D721Med (cell line): ENCODE measurements at regions not wholly inside any gene's neighbourhood (a gene's known extent, or its start where the extent isn't known, plus 50 kb on each side); places are given as distances from the start of the nearest gene placed in this dataset.

Experiments
- DNase-seq: peaks from one replicate; pipeline ENCODE4 v3.0.0; 2011; ENCODE audit warnings: low spot score; ENCODE audit not compliant: insufficient read length
- FAIRE-seq: peaks from 2 replicates; lab custom pipeline; 2011; peaks lifted over from hg19 to GRCh38; lab: Jason Lieb, UNC
- CTCF ChIP-seq: IDR thresholded peaks from 2 replicates; pipeline ENCODE4 v1.5.1; 2012; ENCODE audit warnings: mild to moderate bottlenecking, control low read depth; ENCODE audit not compliant: insufficient read depth; ENCODE audit errors: missing control alignments

GRCh38 chr1:238319957-238320356, 429.2 kb upstream of the ZP4 start:
- no peak for TF ChIP-seq CTCF
- DNase-seq (no peak), FAIRE-seq (no peak)

- peak; percentile 92 for FAIRE-seq
- no peak for DNase-seq
- TF ChIP-seq CTCF: no peak
Observed at GRCh38 chr1:238318294-238319110, 427.8 kb upstream of the ZP4 start.

- TF ChIP-seq CTCF: no peak
- DNase-seq (no peak), FAIRE-seq (peak; percentile 80)
Observed at GRCh38 chr1:238312969-238313368, 422.2 kb upstream of the ZP4 start.

- no peak for TF ChIP-seq CTCF
- no peak for DNase-seq
- FAIRE-seq: peak; percentile 21
Observed at GRCh38 chr1:238306411-238306810, 415.7 kb upstream of the ZP4 start.

- no peak for FAIRE-seq
- no peak for DNase-seq
- TF ChIP-seq CTCF: no peak
Observed at GRCh38 chr1:238302646-238303045, 411.9 kb upstream of the ZP4 start.

- FAIRE-seq (peak; percentile 73), DNase-seq (no peak)
- no peak for TF ChIP-seq CTCF
Observed at GRCh38 chr1:238296371-238296770, 405.6 kb upstream of the ZP4 start.

GRCh38 chr1:238293075-238293474, 402.4 kb upstream of the ZP4 start:
- no peak for TF ChIP-seq CTCF
- no peak for FAIRE-seq
- no peak for DNase-seq
